Activated CD8-positive, alpha-beta memory T cell treated with anti-CD3 and anti-CD28 coated beads, Interleukin-2, amount 50 U/mL, for 4 hours (primary cell): ENCODE measurements at regions not wholly inside any gene's neighbourhood (a gene's known extent, or its start where the extent isn't known, plus 50 kb on each side); places are given as distances from the start of the nearest gene placed in this dataset.

Experiments
- DNase-seq: peaks from one replicate; pipeline ENCODE4 v3.0.0-alpha.2; 2020

DNA sequence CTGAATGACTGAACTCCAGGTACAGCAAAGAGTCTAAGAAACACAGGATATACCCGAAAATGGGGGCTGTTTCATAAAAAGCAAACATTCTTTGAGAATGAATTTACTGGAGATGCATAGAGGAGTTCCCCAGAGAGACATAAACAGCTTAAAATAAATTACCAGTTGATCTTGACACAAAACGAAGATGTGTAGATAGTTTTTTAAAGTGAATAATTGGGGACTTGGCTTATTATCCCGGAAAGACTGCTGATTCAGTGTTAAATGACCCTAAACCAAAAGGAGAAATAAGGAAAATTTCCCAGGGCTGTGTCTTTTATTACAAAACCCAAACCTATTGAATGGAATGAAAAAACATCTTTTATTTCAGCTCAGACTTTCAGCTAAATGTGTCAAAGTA, 1052.8 kb upstream of the TMEM132C start:
- no peak for DNase-seq

DNA sequence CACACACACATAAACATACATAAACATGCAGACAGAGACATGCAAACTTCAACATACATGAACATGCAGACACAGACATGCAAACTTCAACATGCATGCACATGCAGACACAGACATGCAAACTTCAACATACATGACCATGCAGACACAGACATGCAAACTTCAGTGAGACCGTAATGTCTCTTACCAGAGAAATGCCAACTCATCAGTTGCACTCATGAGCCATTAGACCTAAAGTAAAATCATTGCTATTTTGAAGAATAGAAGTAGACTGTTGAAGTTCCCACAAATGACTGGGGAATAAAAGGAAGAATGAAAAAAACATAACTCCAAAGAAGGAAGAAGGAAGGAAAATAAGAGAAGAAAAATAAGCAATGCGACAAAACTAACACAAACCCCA, 1044.0 kb upstream of the TMEM132C start:
- no peak for DNase-seq

DNA sequence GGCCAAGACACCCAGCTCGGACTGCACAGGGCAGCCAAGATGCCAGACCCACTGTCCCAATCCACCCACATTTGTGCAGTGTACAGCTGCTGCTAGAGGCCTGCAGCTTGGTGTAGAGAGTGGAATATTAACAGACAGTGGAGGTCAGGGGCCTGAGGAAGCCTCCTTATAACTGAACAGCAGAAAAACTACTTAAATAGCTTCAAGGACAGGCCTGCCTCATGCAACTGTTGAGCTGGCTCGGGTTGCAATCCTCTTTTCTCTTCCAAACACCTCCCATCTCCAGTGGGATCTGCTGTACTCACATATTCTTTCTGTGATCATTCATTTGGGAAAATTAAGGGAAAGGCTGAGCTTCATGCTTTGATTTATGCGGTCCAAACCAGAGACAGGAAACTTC, 1043.2 kb upstream of the TMEM132C start:
- DNase-seq = no peak

DNA sequence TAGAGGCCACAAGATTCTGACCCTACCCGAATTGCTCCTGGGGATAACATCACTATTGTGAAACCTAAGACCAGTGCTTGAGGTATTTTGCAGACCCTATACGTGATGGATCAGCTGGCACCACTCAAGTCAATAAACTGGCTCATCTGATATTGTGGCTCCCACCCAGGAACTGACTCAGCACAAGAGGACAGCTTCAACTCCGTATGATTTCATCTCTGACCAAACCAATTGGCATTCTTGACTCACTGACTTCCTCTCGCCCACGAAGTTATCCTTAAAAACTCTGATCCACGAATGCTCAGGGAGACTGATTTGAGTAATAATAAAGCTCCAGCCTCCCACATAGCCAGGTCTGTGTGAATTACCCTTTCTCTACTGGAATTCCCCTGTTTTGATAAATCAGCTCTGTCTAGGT, 1036.1 kb upstream of the TMEM132C start:
- DNase-seq = no peak

DNA sequence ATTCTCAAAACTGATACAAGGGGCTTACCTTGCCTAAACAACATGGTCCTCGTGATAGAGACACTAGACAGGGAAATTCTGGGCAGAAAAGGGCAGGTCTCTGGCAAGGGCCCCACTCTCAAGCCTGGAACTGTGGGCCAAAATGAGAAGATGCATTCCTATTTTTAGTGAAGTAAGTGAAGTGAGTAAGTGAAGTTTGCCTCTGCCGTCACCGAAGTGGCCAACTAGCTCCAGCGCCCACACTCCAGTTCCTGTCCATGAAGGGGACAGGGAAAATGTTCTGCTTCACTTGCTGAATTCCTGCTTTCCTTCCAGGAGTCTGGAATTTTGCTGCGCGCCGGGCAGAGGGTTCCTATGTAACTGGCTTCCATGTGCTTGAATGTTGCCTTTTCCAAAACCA, 1035.6 kb upstream of the TMEM132C start:
- no peak for DNase-seq

DNA sequence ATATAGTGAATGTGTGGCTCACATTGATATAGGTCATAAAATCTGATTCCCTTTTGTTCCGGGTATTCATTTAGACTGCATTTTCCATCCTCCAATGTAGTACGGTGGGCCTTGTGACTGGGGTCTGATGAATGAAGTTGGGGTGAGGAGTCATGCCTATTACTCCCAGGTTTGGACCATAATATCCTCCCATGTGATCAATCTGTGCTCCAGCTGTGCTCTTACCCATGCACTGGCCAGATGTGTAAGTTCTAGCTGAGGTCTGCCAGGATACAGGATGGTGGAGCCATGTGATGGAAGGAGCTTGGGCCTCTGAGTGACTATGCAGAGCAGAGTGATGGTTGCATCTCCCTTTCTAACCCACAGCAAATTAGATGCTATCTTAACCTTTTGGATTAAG, 1034.0 kb upstream of the TMEM132C start:
- DNase-seq = no peak

DNA sequence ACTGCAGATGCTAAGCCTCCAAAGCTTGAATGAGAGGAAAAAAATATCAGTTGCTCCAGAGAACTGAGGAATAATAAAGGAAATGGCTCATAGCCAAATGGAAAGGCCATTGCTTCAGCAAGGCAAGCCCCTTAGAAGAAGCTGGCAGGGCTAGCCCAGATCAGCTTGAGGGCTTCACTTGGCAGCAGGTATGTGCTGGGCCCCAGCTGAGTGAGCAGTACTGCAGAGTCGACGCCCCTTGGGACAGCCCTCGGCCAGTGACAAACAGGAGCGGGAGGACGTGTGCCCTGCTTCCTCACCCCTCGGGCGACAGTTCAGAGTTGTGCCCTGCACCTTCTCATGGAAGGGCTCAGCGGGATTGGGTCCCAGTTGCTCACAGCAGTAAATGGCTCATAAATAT, 1031.2 kb upstream of the TMEM132C start:
- DNase-seq = no peak

DNA sequence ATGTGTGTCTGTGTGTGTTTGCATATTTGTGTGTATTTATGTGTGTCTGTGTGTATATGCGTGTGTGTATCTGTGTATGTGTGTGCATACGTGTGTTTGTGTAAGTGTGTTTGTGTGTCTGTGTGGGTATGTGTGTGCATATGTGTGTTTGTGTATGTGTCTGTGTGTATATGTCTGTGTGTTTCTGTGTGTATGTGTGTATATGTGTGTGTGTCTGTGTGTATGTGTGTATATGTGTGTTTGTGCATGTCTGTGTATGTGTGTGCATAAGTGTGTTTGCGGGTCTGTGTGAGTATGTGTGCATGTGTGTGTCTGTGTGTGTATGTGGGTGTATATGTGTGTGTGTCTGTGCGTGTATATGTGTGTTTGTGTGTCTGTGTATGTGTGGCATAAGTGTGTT, 1030.5 kb upstream of the TMEM132C start:
- DNase-seq = no peak

DNA sequence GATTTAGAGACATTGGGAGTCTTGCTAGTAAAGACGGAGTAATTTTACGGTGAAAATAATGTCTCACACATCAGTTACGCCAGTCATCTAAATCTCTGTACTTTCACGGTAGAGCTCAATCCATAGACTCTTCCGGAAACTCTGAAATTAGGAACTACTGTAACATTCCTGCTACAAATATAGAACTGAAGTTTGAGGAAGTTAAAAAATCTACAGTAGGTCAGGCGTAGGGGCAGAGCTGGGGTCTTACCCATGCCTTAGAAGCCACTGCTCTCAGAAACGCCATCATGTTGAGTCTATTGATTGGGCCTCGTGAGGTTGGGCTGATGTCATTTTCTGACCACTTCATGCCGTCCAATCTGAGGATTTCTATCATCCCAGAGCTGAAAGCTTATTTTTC, 1029.8 kb upstream of the TMEM132C start:
- DNase-seq = no peak

DNA sequence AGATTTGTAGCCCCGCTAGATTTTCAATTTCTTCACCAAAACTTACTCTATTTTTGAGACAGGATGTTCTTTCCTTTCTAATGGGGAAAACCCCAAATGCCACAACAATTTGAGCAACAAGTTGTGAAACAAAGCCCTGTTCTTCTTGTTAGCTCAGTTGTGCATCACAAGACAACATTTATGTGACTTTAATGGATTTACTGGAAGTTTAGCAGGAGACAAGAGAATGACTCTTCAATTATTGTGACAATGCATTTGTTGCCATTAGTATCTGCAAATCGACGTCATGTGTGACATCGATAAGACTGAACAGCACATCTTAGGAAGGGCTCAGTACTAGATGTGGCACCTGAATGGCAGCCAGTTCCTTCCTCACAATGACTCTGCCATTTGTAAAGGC, 1028.9 kb upstream of the TMEM132C start:
- DNase-seq = no peak

DNA sequence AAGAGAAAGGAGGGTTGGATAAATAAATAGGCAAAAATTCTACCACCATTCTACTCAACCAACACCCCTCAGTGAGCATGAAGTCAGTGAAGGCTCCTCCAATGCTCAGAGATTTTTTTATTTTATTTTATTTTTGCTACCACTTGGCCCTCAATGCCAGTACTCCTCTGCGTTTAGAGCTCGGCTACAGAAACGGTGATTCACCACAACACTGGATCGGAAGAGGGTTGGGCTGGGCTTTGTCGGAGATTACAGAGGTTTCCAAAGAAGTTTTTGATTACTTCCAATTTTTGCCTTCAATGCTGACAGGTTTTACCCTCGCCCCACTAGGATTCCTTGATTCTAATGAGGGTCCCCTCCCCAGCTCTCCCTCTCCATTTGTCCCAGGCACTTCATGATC, 1027.2 kb upstream of the TMEM132C start:
- DNase-seq = no peak

DNA sequence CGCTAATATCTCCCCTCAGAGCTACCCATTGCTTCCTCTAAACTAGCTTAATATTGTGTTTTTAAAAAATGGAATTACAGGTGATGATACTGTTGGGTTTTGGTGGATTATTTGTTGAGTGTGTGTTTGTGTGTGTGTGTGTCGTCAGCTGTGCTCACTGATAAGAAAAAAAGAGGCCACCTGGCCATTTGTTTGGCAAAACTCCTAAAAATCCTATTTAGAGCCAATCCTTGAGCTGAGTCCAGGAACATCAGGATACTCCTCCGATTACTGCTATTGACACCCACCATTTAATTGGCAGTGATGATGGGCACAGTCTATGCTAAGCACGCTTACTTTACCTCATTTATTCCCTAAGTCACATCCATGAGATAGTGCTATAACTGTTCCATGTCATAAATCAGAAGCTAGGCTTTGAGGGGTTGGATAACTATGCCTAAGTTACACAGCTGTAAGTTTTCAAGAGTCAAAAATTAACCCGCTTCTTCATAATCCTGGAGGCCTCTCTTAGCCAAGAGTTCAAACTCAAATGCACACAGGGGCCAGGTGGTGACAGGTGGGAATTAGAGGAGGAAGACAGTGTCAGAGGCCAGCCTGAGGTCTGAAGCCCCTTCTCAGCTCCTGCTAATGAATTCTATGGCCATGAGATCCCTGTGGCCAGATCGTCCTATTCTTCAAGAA, 1026.6 kb upstream of the TMEM132C start:
- no peak for DNase-seq

DNA sequence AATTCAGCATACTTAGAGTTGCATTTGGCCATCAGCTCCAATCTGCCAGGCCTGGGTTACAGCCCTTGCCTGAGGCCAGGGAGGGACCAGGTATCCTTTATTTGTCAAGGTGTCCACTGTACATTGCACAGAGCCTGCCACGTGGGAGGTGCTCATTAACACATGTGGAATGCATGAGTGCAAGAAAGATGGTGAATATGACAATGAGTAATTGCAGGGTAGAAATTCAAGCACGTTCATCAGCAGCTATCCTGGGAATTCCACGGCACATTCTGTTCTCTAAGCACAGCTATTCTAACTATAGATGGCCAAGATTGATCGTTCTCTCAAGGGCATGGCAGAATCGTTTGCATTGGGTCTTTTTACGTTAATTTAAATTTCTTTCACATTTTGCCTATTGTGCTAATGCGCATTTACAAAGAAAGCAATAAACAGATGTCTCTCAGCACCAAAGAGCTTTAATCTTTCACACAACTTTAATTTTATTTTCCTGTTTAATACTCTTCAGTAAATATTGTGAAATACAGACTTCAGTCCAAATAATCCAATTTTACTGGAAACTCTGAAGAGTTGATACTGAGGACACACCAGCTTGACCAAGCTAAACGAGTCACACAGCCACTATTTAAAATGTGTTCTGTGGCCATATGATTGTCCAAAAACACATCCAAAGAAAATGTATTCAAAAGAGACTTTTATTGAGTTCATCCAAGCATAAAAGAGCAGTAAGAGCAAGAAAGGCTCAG, 1025.7 kb upstream of the TMEM132C start:
- no peak for DNase-seq

DNA sequence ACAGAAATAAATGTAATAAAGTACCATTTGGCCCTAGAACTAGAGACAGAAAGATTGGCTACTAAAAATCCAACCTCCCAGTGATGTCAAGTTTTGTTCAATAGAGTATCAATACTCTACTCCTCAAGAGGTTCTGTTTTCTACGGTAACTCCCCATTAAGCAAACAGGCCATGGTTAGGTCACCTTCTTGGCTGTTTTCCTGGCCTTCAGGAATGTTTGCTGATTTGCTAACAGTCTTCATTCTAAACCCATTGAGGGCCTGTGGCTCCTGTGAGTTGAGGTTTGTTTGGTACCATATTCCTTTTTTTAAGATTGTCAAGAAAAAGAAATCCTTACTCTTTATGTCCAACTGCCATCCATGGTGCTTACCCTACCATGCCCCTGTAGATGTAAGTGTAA, 1022.0 kb upstream of the TMEM132C start:
- no peak for DNase-seq

DNA sequence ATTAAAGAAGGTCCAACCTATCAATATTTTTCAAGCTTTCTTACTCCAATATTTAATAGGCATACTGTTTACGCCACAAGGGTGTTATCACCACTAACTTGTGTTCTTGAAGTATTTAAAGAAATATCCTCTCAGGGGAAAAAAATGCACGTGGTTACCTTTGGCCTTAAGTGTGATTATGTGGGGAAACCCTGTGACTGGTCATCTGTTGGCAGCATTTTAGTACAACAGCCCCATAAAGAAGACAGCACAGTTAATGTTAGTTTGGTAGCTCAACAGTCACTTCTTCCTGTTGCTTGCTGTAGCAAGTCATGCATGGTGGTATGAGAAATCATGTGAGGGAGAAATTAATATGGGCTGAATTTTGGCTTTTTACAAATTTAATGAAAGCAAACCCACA, 1021.5 kb upstream of the TMEM132C start:
- DNase-seq = no peak

DNA sequence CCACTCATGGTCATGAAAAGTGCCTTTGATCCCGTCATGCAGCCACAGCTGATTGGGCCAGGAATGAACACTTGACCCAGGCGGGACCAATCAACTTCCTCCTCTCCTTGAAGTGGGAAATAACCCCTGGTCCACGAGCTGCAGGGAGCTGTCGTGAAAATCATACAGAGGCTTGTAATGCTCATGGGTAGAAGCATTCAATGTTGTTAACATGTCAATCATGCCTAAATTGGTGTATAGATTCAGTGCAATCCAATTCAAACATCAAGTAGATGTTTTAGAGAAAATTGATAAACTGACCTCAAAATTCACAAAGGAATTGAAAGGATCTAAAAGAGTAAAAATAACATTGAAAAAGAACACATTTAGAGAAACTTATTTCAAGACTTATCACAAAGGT, 1019.0 kb upstream of the TMEM132C start:
- no peak for DNase-seq

DNA sequence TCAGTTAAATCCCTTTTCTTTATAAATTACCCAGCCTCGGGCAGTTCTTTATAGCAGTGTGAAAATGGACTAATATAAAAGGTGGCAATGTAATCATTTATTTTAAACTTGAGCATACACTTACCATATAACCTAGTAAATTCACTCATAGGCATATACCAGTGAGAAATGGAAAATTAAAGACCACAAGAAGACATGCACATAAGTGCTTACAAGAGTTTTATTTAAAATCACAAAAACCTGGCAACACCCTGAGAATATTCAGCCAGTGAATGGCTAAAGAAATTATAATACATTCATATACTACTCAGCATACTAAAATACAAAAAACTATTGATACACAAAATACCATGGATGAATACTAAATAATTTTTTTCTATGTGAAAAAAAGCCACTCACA, 1017.5 kb upstream of the TMEM132C start:
- DNase-seq = no peak

DNA sequence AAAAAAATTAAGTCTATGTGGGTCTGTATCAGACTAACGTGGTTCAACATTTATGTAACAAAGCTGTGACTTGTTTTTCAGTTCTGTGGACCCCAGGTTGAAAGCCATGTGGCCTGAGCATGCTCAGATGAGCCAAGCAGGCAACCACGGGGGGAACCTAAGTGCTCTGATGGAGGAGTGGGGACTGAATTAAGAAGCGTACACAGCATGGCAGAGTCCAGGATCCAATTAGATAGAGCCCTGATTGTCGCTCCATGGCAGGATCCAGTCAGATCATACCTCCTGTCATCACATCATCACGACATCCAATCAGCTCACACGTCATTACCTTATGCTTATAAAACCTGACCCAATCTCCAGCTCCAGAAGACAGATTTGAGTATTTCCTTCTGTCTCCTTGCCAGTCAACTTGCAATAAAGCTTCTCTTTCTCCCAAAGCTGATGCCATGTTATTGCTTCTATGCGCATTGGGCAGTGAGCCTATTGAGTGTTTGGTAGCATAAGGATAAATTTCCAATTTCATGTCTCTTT, 1013.1 kb upstream of the TMEM132C start:
- no peak for DNase-seq

DNA sequence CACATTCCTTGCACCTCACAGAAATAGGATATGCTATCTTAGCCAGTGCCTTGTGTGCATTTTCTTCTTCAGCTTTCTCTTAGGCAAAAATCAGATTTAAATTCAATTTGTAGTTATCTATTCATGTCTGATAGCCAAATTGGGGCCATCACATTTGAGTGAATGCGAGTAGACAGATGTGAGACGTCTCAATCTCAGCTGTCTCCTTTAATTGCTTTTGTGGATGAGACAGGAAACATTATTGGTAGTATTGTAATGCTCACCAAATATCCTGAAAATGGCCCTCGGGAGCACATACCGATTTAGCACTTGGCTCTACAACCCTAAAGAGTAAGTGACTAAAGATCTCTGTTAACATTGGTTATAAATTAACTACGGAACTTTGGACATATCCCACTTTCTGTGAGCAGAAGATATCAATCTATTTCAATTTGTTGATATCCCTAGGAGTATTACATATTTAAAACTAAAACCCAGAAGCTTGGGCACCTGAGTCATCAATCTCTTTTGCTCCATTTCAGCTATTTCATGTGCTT, 1012.5 kb upstream of the TMEM132C start:
- DNase-seq = no peak

DNA sequence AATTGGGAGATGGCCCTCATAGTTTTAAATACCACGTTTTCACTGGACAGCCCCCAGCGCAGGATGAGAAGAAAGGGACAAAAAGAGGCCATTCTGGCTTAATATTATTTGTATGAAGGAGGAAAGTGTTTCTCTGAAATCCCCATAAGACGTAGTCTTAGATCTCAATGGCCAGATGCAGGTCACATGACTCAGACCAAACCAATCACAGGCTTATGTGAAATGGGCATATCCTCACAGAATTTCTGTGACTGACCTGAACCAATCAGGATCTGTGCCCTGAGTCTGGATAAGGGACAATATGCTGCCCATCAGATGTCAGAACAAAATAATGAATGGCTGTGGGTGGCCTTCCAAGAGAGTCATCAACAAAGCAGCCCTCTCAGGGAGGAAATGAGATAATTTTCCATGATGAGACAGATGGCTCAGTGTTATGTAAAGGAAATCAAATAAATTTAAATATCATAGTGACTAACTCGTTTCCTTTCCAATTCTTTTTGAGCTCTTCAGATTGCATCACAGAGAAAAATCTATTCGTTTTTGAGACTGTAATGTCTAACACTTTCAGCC, 1009.5 kb upstream of the TMEM132C start:
- DNase-seq = no peak

DNA sequence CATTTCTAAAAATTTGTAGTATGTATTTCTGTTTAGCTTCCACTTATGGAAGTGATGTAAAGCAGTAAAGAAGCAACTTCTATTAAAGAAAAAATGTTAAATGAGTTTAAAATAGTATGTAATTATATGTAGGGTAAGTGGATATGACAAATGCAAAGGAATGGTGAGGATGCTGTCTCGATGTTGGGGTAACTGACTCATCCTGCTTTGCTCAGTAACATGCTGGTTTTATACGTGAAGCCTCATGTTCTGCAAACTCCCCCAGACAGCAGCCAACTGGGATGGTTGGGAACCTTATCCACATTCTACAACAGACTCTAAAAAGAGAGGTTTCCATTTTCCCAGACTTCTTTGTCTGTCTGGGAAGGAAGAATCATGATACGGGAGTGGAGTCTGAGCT, 1006.4 kb upstream of the TMEM132C start:
- DNase-seq = no peak

DNA sequence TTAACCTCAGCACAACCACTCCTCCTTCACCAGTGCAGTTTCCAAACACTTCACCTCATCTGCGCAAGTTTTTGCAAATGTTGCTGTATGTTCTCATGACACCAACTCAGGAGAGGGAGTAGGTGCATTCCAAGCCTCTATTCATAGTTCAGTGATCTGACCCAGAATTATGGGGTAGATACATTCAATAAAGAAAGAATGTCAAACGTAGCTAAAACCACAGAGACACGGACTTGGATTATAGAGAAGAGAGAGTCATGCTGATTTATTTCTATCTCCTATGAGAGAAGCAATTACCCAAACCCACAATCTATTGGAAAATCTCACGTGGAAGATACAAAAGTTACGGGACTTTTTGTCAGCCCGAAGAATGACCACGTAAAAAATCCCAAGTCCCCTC, 1006.0 kb upstream of the TMEM132C start:
- no peak for DNase-seq

DNA sequence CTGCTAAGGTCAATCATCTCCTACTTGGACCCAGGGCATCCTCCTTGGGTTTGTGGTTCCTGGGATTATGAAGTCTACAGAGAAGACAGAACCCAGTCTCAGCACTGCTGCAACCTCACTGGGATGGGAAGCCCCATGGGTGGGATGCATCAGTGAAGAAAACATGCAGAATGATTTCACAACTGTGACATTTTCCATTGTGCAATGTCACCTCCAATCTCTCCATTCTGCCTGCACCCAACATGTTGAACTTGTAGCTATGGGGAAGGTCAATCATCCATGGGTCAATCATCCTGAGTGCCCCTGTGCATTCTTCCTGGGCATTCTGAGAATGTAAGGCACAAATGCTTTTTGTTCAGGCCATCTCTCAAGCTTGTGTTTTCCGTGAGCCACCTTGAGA, 1004.4 kb upstream of the TMEM132C start:
- DNase-seq = no peak

DNA sequence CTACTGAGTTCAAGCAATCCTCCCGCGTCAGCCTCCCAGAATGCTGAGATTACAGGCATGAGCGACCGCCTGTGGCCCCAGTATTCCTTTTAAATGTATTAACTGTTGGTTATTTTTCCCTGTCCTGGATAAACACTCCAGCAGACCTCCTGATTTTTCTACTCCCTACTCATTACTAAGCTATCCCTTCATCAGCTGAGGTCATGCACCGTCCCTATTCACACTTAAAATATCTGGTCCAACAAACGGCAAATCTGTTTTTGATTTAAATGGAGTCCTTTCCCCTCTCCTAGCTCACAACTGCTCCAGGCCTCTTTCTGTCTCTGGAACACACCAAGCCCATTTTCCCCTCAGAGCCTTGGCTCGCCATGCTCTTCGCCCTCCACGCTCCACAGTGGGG, 1003.3 kb upstream of the TMEM132C start:
- no peak for DNase-seq
